Neural cell (in vitro differentiated cells): ENCODE measurements at regions not wholly inside any gene's neighbourhood (a gene's known extent, or its start where the extent isn't known, plus 50 kb on each side); places are given as distances from the start of the nearest gene placed in this dataset.

Source experiments
- H2AFZ ChIP-seq: fragments of 200-600, 300-800 bp; sonication (generic), shearing (Covaris generic); 2 replicates; pipeline ENCODE4 v1.6.0; 2014; ENCODE audit warnings: low read depth, mild to moderate bottlenecking, antibody characterized with exemption, low read length, moderate library complexity
- H3F3A ChIP-seq: fragments of 200-600 bp; shearing (Covaris generic); 2 replicates; pipeline ENCODE4 v1.6.1; 2016; ENCODE audit warnings: mild to moderate bottlenecking, moderate library complexity, mixed read lengths, antibody characterized with exemption, low read length; ENCODE audit not compliant: insufficient read depth, poor library complexity, severe bottlenecking
- H3K27ac ChIP-seq: fragments of 200-600, 300-800 bp; sonication (generic), shearing (Covaris generic); 2 replicates; pipeline ENCODE4 v1.5.1; 2014; ENCODE audit warnings: mild to moderate bottlenecking, low read length, moderate library complexity
- H3K27me3 ChIP-seq: fragments of 300-800, 200-600 bp; sonication (generic), shearing (Covaris generic); 2 replicates; pipeline ENCODE4 v1.6.0; 2014; ENCODE audit warnings: mild to moderate bottlenecking, low read depth, low read length, moderate library complexity; ENCODE audit not compliant: insufficient read depth
- H3K36me3 ChIP-seq: fragments of 300-800, 200-600 bp; sonication (generic), shearing (Covaris generic); 2 replicates; pipeline ENCODE4 v1.5.1; 2014; ENCODE audit warnings: mild to moderate bottlenecking, antibody characterized with exemption, low read length, moderate library complexity; ENCODE audit not compliant: insufficient read depth
- H3K4me2 ChIP-seq: fragments of 300-800, 200-600 bp; sonication (generic), shearing (Covaris generic); 2 replicates; pipeline ENCODE4 v1.6.0; 2014; ENCODE audit warnings: mild to moderate bottlenecking, low read length
- H3K4me3 ChIP-seq: fragments of 300-800, 200-600 bp; sonication (generic), shearing (Covaris generic); 2 replicates; pipeline ENCODE4 v1.5.1; 2014; ENCODE audit warnings: mild to moderate bottlenecking, low read length, moderate library complexity
- H3K79me2 ChIP-seq: fragments of 200-600 bp; shearing (Covaris generic); replicated peaks from 2 replicates; pipeline ENCODE4 v1.6.0; 2014; ENCODE audit warnings: mild to moderate bottlenecking, low read length, moderate library complexity; ENCODE audit not compliant: insufficient read depth
- H3K9ac ChIP-seq: fragments of 300-800, 200-600 bp; sonication (generic), shearing (Covaris generic); 2 replicates; pipeline ENCODE4 v1.6.1; 2016; ENCODE audit warnings: mild to moderate bottlenecking, low read length, mixed read lengths
- H3K9me2 ChIP-seq: fragments of 200-600 bp; shearing (Covaris generic); 2 replicates; pipeline ENCODE4 v1.6.1; 2016; ENCODE audit warnings: mild to moderate bottlenecking, low read length, mixed read lengths; ENCODE audit not compliant: insufficient read depth
- H3K9me3 ChIP-seq: fragments of 200-600, 300-800 bp; sonication (generic), shearing (Covaris generic); 2 replicates; pipeline ENCODE4 v1.6.1; 2016; ENCODE audit warnings: mild to moderate bottlenecking, mixed run types, low read length, moderate library complexity, mixed read lengths
- H4K20me1 ChIP-seq: fragments of 200-600 bp; shearing (Covaris generic); 2 replicates; pipeline ENCODE4 v1.6.1; 2016; ENCODE audit warnings: mild to moderate bottlenecking, mixed run types; ENCODE audit not compliant: insufficient read depth
- EP300 ChIP-seq: fragments of 450-650 bp; conservative IDR thresholded peaks from 2 replicates; pipeline ENCODE4 v1.6.1; 2014; ENCODE audit warnings: antibody characterized with exemption, mild to moderate bottlenecking, moderate library complexity; ENCODE audit not compliant: poor library complexity, severe bottlenecking
- EZH2 ChIP-seq: fragments of 200-600, 300-800 bp; shearing (Covaris generic), sonication (generic); IDR thresholded peaks from 2 replicates; pipeline ENCODE4 v1.6.1; 2014; ENCODE audit warnings: antibody characterized with exemption, low read length, borderline replicate concordance, mild to moderate bottlenecking; ENCODE audit not compliant: insufficient read depth, poor library complexity, severe bottlenecking
- MXI1 ChIP-seq: fragments of 450-650 bp; conservative IDR thresholded peaks from 2 replicates; pipeline ENCODE4 v1.6.1; 2014; ENCODE audit warnings: antibody characterized with exemption, mild to moderate bottlenecking; ENCODE audit not compliant: poor library complexity, severe bottlenecking
- POLR2AphosphoS5 ChIP-seq: IDR thresholded peaks from 2 replicates; pipeline ENCODE4 v1.6.1; 2012
- RAD21 ChIP-seq: fragments of 450-650 bp; conservative IDR thresholded peaks from 2 replicates; pipeline ENCODE4 v1.6.1; 2014; ENCODE audit warnings: antibody characterized with exemption, mild to moderate bottlenecking, moderate library complexity
- SMC3 ChIP-seq: fragments of 450-650 bp; conservative IDR thresholded peaks from 2 replicates; pipeline ENCODE4 v1.6.1; 2014; ENCODE audit warnings: antibody characterized with exemption, mild to moderate bottlenecking, moderate library complexity; ENCODE audit not compliant: poor library complexity
- TAF1 ChIP-seq: IDR thresholded peaks from 2 replicates; pipeline ENCODE4 v1.6.1; 2012; ENCODE audit warnings: low read depth
- TF ChIP-seq, protein P1 (sequence below): fragments of 450-650 bp; IDR thresholded peaks from 2 replicates; pipeline ENCODE4 v1.5.1; 2014; ENCODE audit warnings: antibody characterized with exemption, mild to moderate bottlenecking, moderate library complexity; ENCODE audit not compliant: poor library complexity, severe bottlenecking
- TF ChIP-seq, protein P2 (sequence below): IDR thresholded peaks from 2 replicates; pipeline ENCODE4 v1.6.1; 2012; ENCODE audit warnings: borderline replicate concordance

GRCh38 chr7:12783421-12784095 lies 96.1 kb downstream of the ARL4A start:
- H3K9me2 ChIP-seq: no peaks in the 10 kb centered on the region
- no peak overlapping the region for H2AFZ ChIP-seq
- H3F3A ChIP-seq: no peaks in the 10 kb centered on the region
- H3K9me3 ChIP-seq: no peaks in the 10 kb centered on the region
- no peak overlapping the region for H3K4me3 ChIP-seq
- no peaks in the 10 kb centered on the region for H3K79me2 ChIP-seq
- no peak overlapping the region for H3K27ac ChIP-seq
- TF ChIP-seq RAD21 (no peak), SMC3 (no peak)
- H3K27me3 ChIP-seq: no peaks in the 10 kb centered on the region
- H3K36me3 ChIP-seq: no peaks in the 10 kb centered on the region
- no peaks in the 10 kb centered on the region for H4K20me1 ChIP-seq
- H3K9ac ChIP-seq: no peak overlapping the region
- H3K4me2 ChIP-seq: no peak overlapping the region

DNA sequence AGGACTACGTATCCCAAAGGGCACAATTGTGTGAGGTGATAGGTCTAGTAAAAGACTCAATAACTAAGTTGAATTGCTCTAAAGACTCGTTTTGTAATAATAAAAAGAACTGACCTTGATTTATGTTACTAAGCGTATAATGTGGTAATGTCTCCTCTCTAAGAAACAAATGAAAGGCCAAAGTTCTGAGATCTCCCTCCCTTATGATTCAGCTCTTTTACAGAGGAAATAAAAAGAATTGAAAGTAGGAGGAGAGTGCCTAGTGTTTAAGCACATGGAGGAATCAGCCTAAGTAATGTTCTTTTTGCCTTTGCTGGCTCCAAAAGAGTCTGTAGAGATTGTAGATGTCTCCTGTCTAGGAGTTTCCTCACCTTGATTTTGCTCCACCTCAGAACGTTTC lies 98.0 kb downstream of the ARL4A start:
- no peak overlapping the region for H3K9ac ChIP-seq
- H3K4me2 ChIP-seq: no peak overlapping the region
- H3K4me3 ChIP-seq: no peak overlapping the region
- no peaks in the 10 kb centered on the region for H3K9me2 ChIP-seq
- no peak overlapping the region for H2AFZ ChIP-seq
- H4K20me1 ChIP-seq: no peaks in the 10 kb centered on the region
- H3K36me3 ChIP-seq: no peaks in the 10 kb centered on the region
- no peaks in the 10 kb centered on the region for H3K27me3 ChIP-seq
- TF ChIP-seq, protein P1, sequence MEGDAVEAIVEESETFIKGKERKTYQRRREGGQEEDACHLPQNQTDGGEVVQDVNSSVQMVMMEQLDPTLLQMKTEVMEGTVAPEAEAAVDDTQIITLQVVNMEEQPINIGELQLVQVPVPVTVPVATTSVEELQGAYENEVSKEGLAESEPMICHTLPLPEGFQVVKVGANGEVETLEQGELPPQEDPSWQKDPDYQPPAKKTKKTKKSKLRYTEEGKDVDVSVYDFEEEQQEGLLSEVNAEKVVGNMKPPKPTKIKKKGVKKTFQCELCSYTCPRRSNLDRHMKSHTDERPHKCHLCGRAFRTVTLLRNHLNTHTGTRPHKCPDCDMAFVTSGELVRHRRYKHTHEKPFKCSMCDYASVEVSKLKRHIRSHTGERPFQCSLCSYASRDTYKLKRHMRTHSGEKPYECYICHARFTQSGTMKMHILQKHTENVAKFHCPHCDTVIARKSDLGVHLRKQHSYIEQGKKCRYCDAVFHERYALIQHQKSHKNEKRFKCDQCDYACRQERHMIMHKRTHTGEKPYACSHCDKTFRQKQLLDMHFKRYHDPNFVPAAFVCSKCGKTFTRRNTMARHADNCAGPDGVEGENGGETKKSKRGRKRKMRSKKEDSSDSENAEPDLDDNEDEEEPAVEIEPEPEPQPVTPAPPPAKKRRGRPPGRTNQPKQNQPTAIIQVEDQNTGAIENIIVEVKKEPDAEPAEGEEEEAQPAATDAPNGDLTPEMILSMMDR: no peak
- no peak for TF ChIP-seq MXI1
- no peak for TF ChIP-seq RAD21
- TF ChIP-seq, protein P2, sequence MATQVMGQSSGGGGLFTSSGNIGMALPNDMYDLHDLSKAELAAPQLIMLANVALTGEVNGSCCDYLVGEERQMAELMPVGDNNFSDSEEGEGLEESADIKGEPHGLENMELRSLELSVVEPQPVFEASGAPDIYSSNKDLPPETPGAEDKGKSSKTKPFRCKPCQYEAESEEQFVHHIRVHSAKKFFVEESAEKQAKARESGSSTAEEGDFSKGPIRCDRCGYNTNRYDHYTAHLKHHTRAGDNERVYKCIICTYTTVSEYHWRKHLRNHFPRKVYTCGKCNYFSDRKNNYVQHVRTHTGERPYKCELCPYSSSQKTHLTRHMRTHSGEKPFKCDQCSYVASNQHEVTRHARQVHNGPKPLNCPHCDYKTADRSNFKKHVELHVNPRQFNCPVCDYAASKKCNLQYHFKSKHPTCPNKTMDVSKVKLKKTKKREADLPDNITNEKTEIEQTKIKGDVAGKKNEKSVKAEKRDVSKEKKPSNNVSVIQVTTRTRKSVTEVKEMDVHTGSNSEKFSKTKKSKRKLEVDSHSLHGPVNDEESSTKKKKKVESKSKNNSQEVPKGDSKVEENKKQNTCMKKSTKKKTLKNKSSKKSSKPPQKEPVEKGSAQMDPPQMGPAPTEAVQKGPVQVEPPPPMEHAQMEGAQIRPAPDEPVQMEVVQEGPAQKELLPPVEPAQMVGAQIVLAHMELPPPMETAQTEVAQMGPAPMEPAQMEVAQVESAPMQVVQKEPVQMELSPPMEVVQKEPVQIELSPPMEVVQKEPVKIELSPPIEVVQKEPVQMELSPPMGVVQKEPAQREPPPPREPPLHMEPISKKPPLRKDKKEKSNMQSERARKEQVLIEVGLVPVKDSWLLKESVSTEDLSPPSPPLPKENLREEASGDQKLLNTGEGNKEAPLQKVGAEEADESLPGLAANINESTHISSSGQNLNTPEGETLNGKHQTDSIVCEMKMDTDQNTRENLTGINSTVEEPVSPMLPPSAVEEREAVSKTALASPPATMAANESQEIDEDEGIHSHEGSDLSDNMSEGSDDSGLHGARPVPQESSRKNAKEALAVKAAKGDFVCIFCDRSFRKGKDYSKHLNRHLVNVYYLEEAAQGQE: no peak
- TF ChIP-seq TAF1: no peak
- no peak for TF ChIP-seq SMC3
- no peaks in the 10 kb centered on the region for H3F3A ChIP-seq
- no peaks in the 10 kb centered on the region for H3K9me3 ChIP-seq
- H3K79me2 ChIP-seq: no peaks in the 10 kb centered on the region
- H3K27ac ChIP-seq: no peak overlapping the region

GRCh38 chr7:12786494-12786893 lies 99.1 kb downstream of the ARL4A start:
- Histone ChIP-seq H3K4me3 (no peak overlapping the region), H3K27ac (no peak overlapping the region), H4K20me1 (no peaks in the 10 kb centered on the region), H3F3A (no peaks in the 10 kb centered on the region), H3K9me3 (no peaks in the 10 kb centered on the region), H3K79me2 (no peaks in the 10 kb centered on the region), H3K36me3 (no peaks in the 10 kb centered on the region), H3K9me2 (no peaks in the 10 kb centered on the region), H2AFZ (no peak overlapping the region), H3K9ac (no peak overlapping the region), H3K27me3 (no peaks in the 10 kb centered on the region), H3K4me2 (no peak overlapping the region)
- TF ChIP-seq, protein P1: no peak
- TF ChIP-seq EZH2 (no peak), POLR2AphosphoS5 (no peak), SMC3 (no peak), EP300 (no peak), MXI1 (no peak), TAF1 (no peak), RAD21 (no peak)
- TF ChIP-seq, protein P2: no peak
